ENCODE measurements at regions not wholly inside any gene's neighbourhood (a gene's known extent, or its start where the extent isn't known, plus 50 kb on each side); places are given as distances from the start of the nearest gene placed in this dataset.

GRCh38 chr5:158552241-158552640 is 547.5 kb downstream of the EBF1 start:
- no peak for DNase-seq

- DNase-seq: no peak
Observed at GRCh38 chr5:158549311-158549710, 550.4 kb downstream of the EBF1 start.

DNA sequence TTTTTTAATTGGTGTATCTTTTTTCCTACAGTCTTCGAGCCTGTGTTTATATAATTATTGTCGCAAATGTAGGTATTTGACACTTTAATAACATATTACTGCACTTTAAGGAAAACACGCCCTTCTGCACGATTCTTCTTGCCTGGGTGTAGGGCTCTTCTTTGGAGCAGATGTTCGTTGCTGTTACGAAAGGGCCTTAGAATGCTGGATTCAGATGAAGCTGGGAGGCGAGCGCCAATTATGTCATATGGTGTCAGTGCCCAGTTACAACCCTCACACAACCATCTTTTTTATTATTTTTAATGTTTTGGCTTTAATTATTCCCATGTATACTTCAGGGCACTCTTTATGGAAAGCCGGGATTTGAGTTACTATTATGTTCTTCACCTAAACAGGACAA is 553.0 kb downstream of the EBF1 start:
- DNase-seq: no peak

DNA sequence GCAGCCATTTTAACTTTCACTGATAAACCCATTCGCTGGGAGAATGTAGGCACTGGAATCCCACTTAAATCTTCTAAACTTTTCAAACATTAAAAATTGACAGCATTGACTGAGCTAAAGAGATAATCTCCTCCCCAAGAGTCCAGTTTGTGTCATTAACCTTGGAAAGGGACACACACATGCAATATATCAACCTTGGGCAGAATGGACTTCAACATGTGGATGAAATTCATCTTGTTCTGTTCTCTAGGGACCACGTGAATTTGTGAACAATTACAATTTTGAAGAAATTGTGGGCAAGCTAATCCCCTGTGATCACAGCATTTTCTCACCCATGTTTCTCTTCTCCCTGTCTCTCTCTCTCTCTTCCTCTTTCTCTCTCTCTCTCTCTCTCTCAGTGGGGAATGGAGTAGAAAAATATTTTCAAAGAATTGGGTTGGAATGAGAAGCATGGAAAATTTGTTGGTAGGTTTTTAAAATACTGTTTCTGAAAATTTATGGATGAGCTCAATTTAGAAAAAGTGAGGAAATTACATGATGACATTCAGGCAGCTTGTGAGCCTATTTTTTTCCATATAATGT is 553.7 kb downstream of the EBF1 start:
- DNase-seq: no peak

- DNase-seq: no peak
Observed at GRCh38 chr5:158544388-158545339, 555.1 kb downstream of the EBF1 start.

- DNase-seq: no peak
Observed at GRCh38 chr5:158543539-158544387, 556.0 kb downstream of the EBF1 start.

DNA sequence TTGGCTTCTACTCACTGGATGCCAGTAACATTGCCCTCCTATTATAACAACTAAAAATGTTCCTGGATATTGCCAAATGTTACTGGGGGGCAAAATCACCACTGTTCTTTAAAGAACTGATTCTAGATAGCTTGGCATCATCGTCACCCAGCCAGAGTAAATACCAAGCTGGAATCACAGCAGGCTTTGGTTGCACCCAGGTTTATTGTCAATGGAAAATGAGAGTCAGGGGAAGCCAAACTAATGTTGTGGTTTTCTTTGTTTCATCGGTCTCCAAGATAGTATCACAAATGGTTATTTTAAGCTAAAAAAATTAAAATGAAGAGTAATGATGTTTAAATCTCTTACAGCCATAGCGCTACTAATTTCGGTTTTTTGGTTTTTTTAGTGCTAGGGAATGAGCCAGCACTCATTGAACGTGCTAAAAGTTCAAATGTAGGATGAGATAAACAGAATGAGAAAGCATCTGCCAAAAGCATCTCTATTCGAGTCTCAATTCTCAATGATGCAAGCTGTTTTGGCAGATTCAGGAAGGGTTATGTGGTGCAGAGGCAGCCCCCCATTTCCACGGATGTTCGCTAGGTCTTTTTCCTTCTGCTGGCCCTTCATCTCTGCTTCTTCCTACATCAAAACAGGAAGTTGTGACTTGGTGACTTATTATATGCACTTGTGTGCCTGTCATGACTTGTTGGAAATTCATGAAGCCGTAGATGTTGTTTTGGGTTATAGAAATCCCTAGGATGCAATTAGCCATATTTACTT is 558.0 kb downstream of the EBF1 start:
- no peak for DNase-seq

DNA sequence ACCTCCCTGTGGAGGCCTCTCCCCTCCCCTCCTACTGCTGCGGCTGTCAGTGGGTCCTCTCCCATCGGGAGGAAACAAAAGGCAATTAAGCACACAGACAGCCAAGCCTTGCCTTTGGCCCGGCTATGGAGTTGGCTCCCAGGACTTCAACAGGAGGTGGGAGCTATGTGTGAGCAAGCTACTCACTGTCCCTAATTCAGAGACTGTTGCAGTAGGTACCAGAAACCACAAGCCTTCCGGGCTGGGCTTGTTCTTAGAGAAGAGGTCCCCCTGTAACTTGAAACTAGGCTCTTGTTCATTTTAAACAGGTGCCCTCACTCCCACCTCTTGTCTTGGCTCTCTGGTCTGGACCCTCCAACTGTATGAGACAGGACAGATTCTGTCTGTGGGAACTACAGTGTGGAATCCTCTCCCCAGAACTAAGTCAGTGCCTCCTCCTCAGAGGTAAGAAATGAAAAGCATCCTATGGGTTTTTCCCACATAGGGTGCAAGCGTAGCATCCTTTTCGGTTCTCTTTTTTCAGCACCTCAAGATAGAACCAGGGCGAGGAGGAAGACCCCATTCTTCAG is 561.1 kb downstream of the EBF1 start:
- DNase-seq: no peak

GRCh38 chr5:158537366-158537765 is 562.4 kb downstream of the EBF1 start:
- DNase-seq: no peak

DNA sequence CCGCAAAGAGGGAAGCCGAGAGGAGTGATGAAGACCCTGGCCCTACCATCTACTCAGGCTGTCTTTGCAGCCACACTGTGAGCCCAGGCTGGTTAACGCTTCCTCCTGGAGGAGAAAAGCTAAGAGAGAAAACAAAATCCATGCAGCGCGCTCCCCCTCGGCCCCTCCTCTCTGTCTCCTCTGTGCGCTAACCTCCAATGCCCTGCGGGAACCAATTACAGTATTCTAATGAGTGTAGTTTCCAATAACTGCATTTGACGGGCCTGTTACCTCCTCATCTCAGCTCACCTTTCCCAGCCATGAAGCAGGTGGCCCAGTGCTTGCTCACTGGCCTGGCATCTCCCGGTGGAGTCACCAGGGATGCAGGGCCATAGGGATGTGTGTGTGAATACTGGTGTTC is 565.5 kb downstream of the EBF1 start:
- DNase-seq: no peak

- DNase-seq: no peak
Observed at GRCh38 chr5:158532739-158533138, 567.0 kb downstream of the EBF1 start.

DNA sequence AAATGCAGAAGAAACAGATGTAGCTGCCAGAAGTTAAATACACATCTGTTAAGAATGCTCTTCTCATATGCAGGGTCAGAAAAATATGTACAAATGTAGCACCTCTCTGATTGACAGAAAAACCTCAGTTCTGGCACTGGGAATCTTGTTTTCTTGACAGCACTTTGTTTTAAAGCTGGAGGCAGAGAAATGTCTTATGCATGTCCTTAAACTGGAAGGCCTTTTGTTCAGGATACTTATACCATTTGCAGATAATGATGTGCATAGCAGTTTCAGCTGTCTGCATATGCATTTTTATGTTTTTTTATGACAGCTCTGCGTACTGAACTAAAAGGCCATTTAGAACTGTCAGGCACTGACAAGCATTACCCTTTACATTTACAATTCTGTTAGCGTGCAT is 567.9 kb downstream of the EBF1 start:
- DNase-seq: no peak

DNA sequence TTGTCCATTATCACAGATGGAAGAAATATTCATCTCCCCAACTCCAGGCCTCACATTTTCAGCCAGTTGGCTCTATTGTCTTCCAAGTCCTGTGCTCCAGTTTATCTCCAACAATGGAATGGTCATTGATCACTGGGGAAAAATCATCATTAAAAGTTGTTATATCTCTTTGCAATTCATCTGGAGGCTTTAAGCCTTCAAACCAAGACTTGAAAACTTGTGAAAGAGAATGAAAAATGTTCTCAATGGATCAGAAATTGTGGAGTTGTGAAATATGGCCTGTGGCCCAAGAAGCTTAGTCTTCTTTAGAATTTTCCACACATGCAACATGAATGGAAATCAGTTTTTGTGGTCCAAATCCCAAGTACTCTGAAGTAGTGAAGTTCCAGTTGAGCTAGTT is 569.6 kb downstream of the EBF1 start:
- DNase-seq: no peak

DNA sequence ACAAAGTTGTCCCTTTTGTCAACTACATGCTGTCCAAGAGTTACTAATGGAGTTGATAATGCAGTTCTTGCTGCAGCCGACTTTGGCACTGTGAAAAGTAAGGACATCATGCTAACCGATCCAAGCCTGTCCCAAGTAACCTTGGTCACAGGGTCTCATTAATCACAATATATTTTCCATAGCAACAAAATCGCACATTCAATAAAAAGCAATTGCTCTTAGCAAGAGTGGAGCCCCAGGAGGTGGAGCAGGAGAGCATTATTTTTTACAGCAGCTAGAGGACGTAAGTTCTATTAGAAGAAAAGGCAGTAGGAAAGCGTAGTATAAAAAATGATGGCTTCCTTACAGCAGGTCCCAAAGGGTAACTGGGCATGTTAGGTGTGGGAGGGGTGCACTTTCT is 570.3 kb downstream of the EBF1 start:
- DNase-seq: no peak

- DNase-seq: no peak
Observed at GRCh38 chr5:158525663-158526062, 574.1 kb downstream of the EBF1 start.

DNA sequence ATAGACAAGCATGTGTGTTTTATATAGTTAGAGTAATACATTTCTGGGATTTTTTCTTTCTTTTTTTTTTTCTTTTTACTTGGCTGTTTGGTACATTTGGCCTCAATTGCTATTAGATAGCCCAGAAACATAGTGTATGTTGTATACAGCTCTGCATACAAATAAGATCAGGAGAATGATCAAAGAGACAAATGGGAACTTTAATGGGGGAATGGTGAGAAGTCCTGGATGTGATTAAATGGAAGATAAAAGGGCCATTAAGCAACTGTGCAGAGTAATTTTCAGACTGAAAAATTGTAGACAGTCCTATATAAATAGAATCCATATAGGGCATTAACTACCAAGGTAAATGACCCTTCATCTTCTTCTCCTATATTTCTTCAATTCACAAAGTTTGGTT is 575.6 kb downstream of the EBF1 start:
- DNase-seq: no peak

DNA sequence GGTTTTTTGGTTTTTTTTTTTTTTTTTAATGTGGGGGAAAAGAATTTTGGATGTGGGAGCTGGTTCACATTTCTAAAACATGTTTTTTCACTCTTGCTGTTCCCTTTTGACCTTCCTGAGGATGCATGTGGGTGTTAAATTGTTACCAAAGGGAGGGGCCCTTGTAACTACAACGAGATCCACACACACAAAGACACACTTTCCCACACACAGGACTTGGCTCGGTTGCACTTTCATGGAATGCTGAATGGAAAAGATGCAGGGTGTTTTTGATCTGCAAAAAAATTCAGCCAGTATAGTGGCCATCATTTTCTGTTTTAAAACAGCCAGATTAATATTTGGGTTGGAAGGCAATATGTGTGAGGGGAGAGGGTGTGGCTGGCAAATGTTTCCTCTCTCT is 576.9 kb downstream of the EBF1 start:
- no peak for DNase-seq

- DNase-seq: no peak
Observed at GRCh38 chr5:158521995-158522394, 577.7 kb downstream of the EBF1 start.

GRCh38 chr5:158519433-158520021 is 580.2 kb downstream of the EBF1 start:
- no peak for DNase-seq

GRCh38 chr5:158516521-158516920 is 583.2 kb downstream of the EBF1 start:
- no peak for DNase-seq

- DNase-seq: no peak
Observed at GRCh38 chr5:158514986-158515359, 584.7 kb downstream of the EBF1 start.
